H1 (cell line): ENCODE measurements at regions not wholly inside any gene's neighbourhood (a gene's known extent, or its start where the extent isn't known, plus 50 kb on each side); places are given as distances from the start of the nearest gene placed in this dataset.

ENCODE experiments used
- CEBPB ChIP-seq: IDR thresholded peaks from 2 replicates; pipeline ENCODE4 v1.6.1; 2012; ENCODE audit warnings: low read depth, low read length
- CHD7 ChIP-seq: fragments of 300-600 bp; sonication (generic); IDR thresholded peaks from 2 replicates; pipeline ENCODE4 v1.7.1; 2012; ENCODE audit warnings: low read length, moderate library complexity, mild to moderate bottlenecking, inconsistent platforms; ENCODE audit not compliant: insufficient replicate concordance
- E2F6 ChIP-seq: IDR thresholded peaks from 2 replicates; pipeline ENCODE4 v1.6.1; 2012; ENCODE audit warnings: inconsistent platforms
- EP300 ChIP-seq, 2 experiments: IDR thresholded peaks; 1 replicate in 1 of 2; 2 replicates in 1 of 2; pipeline ENCODE4 v1.6.1; 2011 to 2012; ENCODE audit warnings: low read depth in 2 of 2, low read length in 2 of 2, mild to moderate bottlenecking in 2 of 2, borderline replicate concordance in 1 of 2, inconsistent platforms in 1 of 2, moderate library complexity in 1 of 2
- SIX5 ChIP-seq: IDR thresholded peaks from 2 replicates; pipeline ENCODE4 v1.6.1; 2011; ENCODE audit warnings: mild to moderate bottlenecking, low read depth, low read length
- TCF12 ChIP-seq: IDR thresholded peaks from 2 replicates; pipeline ENCODE4 v1.6.1; 2011; ENCODE audit warnings: low read depth, mild to moderate bottlenecking, low read length
- YY1 ChIP-seq: IDR thresholded peaks from 2 replicates; pipeline ENCODE4 v1.6.1; 2011; ENCODE audit warnings: low read depth, mild to moderate bottlenecking, low read length

- no peak for TF ChIP-seq CHD7
- TF ChIP-seq CEBPB, result no peak
- TF ChIP-seq SIX5, result no peak
- TF ChIP-seq EP300 (IDR thresholded peaks at IDR 0.05; ENCODE audit: borderline replicate concordance in 1 of 2, low read depth in 2 of 2, low read length in 2 of 2), result no peak
- no peak for TF ChIP-seq E2F6
- TF ChIP-seq YY1, result no peak
- TF ChIP-seq TCF12, result no peak
Measured at GRCh38 chr10:52927678-52928077, 155.1 kb upstream of the MBL2 start (continued).
